Keratinocyte (primary cell): ENCODE measurements at regions not wholly inside any gene's neighbourhood (a gene's known extent, or its start where the extent isn't known, plus 50 kb on each side); places are given as distances from the start of the nearest gene placed in this dataset.

Experiments
- DNase-seq: peaks from one replicate; pipeline ENCODE4 v3.0.0-alpha.2; 2011; ENCODE audit warnings: low read depth, missing footprints, low spot score
- FAIRE-seq: peaks from 2 replicates; lab custom pipeline; 2011; peaks lifted over from hg19 to GRCh38; lab: Jason Lieb, UNC
- H2AFZ ChIP-seq: 2 replicates; pipeline ENCODE4 v1.6.0; 2012; ENCODE audit warnings: low read length, control low read depth, inconsistent platforms; ENCODE audit not compliant: control insufficient read depth
- H3K27ac ChIP-seq: 2 replicates; pipeline ENCODE4 v1.5.1; 2011; ENCODE audit warnings: low read length; ENCODE audit not compliant: control insufficient read depth, insufficient read depth
- H3K27me3 ChIP-seq: 3 replicates; pipeline ENCODE4 v1.6.0; 2011; ENCODE audit warnings: low read length; ENCODE audit not compliant: control insufficient read depth, insufficient read depth; ENCODE audit errors: extremely low read depth
- H3K36me3 ChIP-seq, 2 experiments: 2 replicates in 1 of 2; 3 replicates in 1 of 2; pipeline ENCODE4 v1.5.1; 2011; ENCODE audit warnings: low read length in 2 of 2, mild to moderate bottlenecking in 1 of 2; ENCODE audit not compliant: control insufficient read depth in 2 of 2, insufficient read depth in 2 of 2; ENCODE audit errors: extremely low read depth in 1 of 2
- H3K4me1 ChIP-seq: 3 replicates; pipeline ENCODE4 v1.5.1; 2011; ENCODE audit warnings: low read length; ENCODE audit not compliant: control insufficient read depth, insufficient read depth; ENCODE audit errors: extremely low read depth
- H3K4me2 ChIP-seq: 3 replicates; pipeline ENCODE4 v1.6.0; 2011; ENCODE audit warnings: low read depth, low read length; ENCODE audit not compliant: control insufficient read depth, insufficient read depth; ENCODE audit errors: extremely low read depth
- H3K4me3 ChIP-seq, 3 experiments: fragments of 200-600 bp in 1 of 3; sonication (generic) in 1 of 3; 2 replicates in 2 of 3; 3 replicates in 1 of 3; pipeline ENCODE4 v1.5.1; 2011 to 2016; ENCODE audit warnings: low read length in 3 of 3, mild to moderate bottlenecking in 3 of 3, control low read depth in 2 of 3, inconsistent platforms in 1 of 3, low read depth in 1 of 3, mixed read lengths in 1 of 3, mixed run types in 1 of 3, moderate library complexity in 1 of 3; ENCODE audit not compliant: control insufficient read depth in 2 of 3, insufficient read depth in 2 of 3; ENCODE audit errors: extremely low read depth in 1 of 3
- H3K79me2 ChIP-seq: 2 replicates; pipeline ENCODE4 v1.6.0; 2012; ENCODE audit warnings: low read length; ENCODE audit not compliant: control insufficient read depth, insufficient read depth
- H3K9ac ChIP-seq: 3 replicates; pipeline ENCODE4 v1.6.0; 2011; ENCODE audit warnings: low read length; ENCODE audit not compliant: control insufficient read depth, insufficient read depth; ENCODE audit errors: extremely low read depth
- H3K9me1 ChIP-seq: 3 replicates; pipeline ENCODE4 v1.6.0; 2011; ENCODE audit warnings: low read length; ENCODE audit not compliant: control insufficient read depth, insufficient read depth; ENCODE audit errors: extremely low read depth
- H3K9me3 ChIP-seq: 2 replicates; pipeline ENCODE4 v1.5.1; 2012; ENCODE audit warnings: low read depth, low read length; ENCODE audit not compliant: control insufficient read depth
- H4K20me1 ChIP-seq: 3 replicates; pipeline ENCODE4 v1.6.0; 2011; ENCODE audit warnings: low read length; ENCODE audit not compliant: control insufficient read depth, insufficient read depth; ENCODE audit errors: extremely low read depth
- EZH2 ChIP-seq: IDR thresholded peaks from one replicate; pipeline ENCODE4 v1.6.1; 2012; ENCODE audit warnings: inconsistent platforms, mild to moderate bottlenecking, low read length, moderate library complexity
- dilution Hi-C: fragments of 300-500 bp; cut with MboI; formaldehyde crosslinking; loops from one replicate; pipeline ENCODE4 v1.7.0; 2020; ENCODE audit warnings: low sequenced_read_pairs; ENCODE audit not compliant: extremely low pct_ligation_motif_present
- TF ChIP-seq, protein P1 (sequence below), 3 experiments: IDR thresholded peaks in 1 of 3; conservative IDR thresholded peaks in 1 of 3; optimal IDR thresholded peaks in 1 of 3; 2 replicates in 2 of 3; 3 replicates in 1 of 3; pipeline versions ENCODE3 to v1.5.1; 2011; ENCODE audit warnings: low read length in 3 of 3, mild to moderate bottlenecking in 3 of 3, moderate library complexity in 2 of 3, control low read depth in 1 of 3, inconsistent platforms in 1 of 3; ENCODE audit not compliant: insufficient read depth in 2 of 3; ENCODE audit errors: extremely low read depth in 1 of 3

DNA sequence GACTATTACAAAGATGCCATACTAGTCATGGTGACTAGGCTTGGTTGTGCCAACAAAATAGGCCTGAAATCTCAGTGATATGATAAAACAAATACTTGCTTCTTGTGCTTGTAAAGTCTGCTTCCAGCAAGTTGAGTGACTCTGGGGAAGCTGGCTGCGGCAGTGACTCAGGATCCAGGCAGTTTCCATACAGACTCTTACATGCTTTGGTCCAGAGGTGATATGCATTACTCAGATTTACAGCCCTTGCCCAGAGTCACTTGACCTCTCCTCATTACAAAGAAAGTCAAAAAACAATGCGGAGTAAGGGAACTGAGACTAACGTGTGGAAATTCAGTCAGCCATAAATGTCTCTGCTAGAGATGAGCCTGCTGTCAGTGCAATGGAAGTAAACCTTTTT lies 387.5 kb downstream of the KCNA4 start:
- no peak overlapping the region for H2AFZ ChIP-seq
- H3K4me3 ChIP-seq, result no peak overlapping the region
- H3K4me1 ChIP-seq, result no peaks in the 10 kb centered on the region
- H3K27me3 ChIP-seq, result no peaks in the 10 kb centered on the region
- FAIRE-seq (no peak), DNase-seq (no peak)
- H3K9me3 ChIP-seq, result no peaks in the 10 kb centered on the region
- TF ChIP-seq, protein P1, sequence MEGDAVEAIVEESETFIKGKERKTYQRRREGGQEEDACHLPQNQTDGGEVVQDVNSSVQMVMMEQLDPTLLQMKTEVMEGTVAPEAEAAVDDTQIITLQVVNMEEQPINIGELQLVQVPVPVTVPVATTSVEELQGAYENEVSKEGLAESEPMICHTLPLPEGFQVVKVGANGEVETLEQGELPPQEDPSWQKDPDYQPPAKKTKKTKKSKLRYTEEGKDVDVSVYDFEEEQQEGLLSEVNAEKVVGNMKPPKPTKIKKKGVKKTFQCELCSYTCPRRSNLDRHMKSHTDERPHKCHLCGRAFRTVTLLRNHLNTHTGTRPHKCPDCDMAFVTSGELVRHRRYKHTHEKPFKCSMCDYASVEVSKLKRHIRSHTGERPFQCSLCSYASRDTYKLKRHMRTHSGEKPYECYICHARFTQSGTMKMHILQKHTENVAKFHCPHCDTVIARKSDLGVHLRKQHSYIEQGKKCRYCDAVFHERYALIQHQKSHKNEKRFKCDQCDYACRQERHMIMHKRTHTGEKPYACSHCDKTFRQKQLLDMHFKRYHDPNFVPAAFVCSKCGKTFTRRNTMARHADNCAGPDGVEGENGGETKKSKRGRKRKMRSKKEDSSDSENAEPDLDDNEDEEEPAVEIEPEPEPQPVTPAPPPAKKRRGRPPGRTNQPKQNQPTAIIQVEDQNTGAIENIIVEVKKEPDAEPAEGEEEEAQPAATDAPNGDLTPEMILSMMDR (optimal IDR thresholded peaks at IDR 0.05 in 1 of 3, IDR thresholded peaks at IDR 0.05 in 1 of 3, conservative IDR thresholded peaks at IDR 0.05 in 1 of 3; ENCODE audit: extremely low read depth in 1 of 3, insufficient read depth in 2 of 3, low read length in 3 of 3), result no peak
- no peak for TF ChIP-seq EZH2
- no peak overlapping the region for H3K9ac ChIP-seq
- no peak overlapping the region for H3K27ac ChIP-seq
- dilution Hi-C loops, result no loop called here
- no peaks in the 10 kb centered on the region for H3K36me3 ChIP-seq
- H3K4me2 ChIP-seq, result no peak overlapping the region
- no peaks in the 10 kb centered on the region for H3K79me2 ChIP-seq
- no peaks in the 10 kb centered on the region for H3K9me1 ChIP-seq
- H4K20me1 ChIP-seq, result no peaks in the 10 kb centered on the region

DNA sequence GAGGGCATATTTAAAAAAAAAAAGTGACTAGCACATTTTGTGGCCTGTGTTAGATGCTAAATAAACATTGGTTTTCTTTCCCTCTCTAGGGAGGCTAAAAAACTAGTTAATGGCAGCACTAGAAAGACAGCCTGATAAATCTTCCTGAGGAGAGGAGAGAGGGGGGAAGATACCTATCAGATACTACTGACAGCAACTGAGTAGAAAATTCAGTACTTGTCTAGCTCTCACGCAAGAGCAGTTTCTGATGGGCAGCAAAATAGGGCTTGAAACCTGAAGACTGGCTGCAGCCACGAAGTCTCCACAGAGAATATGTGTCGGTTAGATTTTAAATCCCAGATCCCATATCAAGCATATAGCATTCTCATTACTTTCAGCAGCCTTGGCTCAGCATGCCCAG lies 388.2 kb downstream of the KCNA4 start:
- Histone ChIP-seq H3K4me3 (no peak overlapping the region), H3K27ac (no peak overlapping the region), H4K20me1 (no peaks in the 10 kb centered on the region), H2AFZ (no peak overlapping the region), H3K27me3 (no peaks in the 10 kb centered on the region), H3K9me3 (no peaks in the 10 kb centered on the region), H3K9me1 (no peaks in the 10 kb centered on the region), H3K36me3 (no peaks in the 10 kb centered on the region), H3K4me2 (no peak overlapping the region), H3K9ac (no peak overlapping the region), H3K79me2 (no peaks in the 10 kb centered on the region), H3K4me1 (no peaks in the 10 kb centered on the region)
- DNase-seq (no peak), FAIRE-seq (no peak)
- dilution Hi-C loops, result no loop called here
- TF ChIP-seq, protein P1 (optimal IDR thresholded peaks at IDR 0.05 in 1 of 3, IDR thresholded peaks at IDR 0.05 in 1 of 3, conservative IDR thresholded peaks at IDR 0.05 in 1 of 3; ENCODE audit: extremely low read depth in 1 of 3, insufficient read depth in 2 of 3, low read length in 3 of 3), result no peak
- no peak for TF ChIP-seq EZH2
